HEK293 (cell line): ENCODE measurements at regions not wholly inside any gene's neighbourhood (a gene's known extent, or its start where the extent isn't known, plus 50 kb on each side); places are given as distances from the start of the nearest gene placed in this dataset.

Source experiments
- CTCF ChIA-PET: fragments of 350-600 bp; formaldehyde crosslinking; extraction: SDS; loops from one replicate; lab custom pipeline; 2021; ENCODE audit warnings: antibody characterized with exemption; lab: Yijun Ruan, JAX
- POLR2A ChIA-PET: fragments of 300-600 bp; formaldehyde crosslinking; extraction: SDS; loops from one replicate; lab custom pipeline; 2020; ENCODE audit warnings: antibody characterized with exemption, inconsistent platforms; lab: Yijun Ruan, JAX
- H3K27ac ChIP-seq: fragments of 200-500 bp; sonication (Bioruptor generic); 2 replicates; pipeline ENCODE4 v1.5.1; 2014; ENCODE audit warnings: low read depth, low read length, control low read depth, inconsistent platforms; ENCODE audit errors: extremely low read depth
- H3K36me3 ChIP-seq, 2 experiments: fragments of 200-500 bp in 1 of 2; sonication (Bioruptor generic) in 1 of 2; 1 replicate in 1 of 2; 2 replicates in 1 of 2; pipeline ENCODE4 v1.5.1; 2014 to 2017; ENCODE audit warnings: inconsistent platforms in 2 of 2, low read length in 2 of 2; ENCODE audit not compliant: control insufficient read depth in 2 of 2, insufficient read depth in 1 of 2
- H3K4me1 ChIP-seq: fragments of 200-500 bp; sonication (Bioruptor generic); 2 replicates; pipeline ENCODE4 v1.5.1; 2014; ENCODE audit warnings: mild to moderate bottlenecking, low read length, inconsistent platforms; ENCODE audit not compliant: control insufficient read depth, insufficient read depth
- H3K4me3 ChIP-seq: 2 replicates; pipeline ENCODE4 v1.5.1; 2011; ENCODE audit warnings: low read depth, mild to moderate bottlenecking, control low read depth, low read length, moderate library complexity
- H3K9me3 ChIP-seq: fragments of 200-500 bp; sonication (Bioruptor generic); 2 replicates; pipeline ENCODE4 v1.5.1; 2014; ENCODE audit warnings: low read depth, low read length, inconsistent platforms; ENCODE audit not compliant: control insufficient read depth, insufficient read depth
- BCL11B ChIP-seq: fragments of 450-650 bp; formaldehyde crosslinking; IDR thresholded peaks from 2 replicates; pipeline ENCODE4 v1.5.1; 2016; ENCODE audit warnings: low read depth, missing biosample characterization, missing genetic modification characterization
- GLI2 ChIP-seq: fragments of 450-650 bp; formaldehyde crosslinking; IDR thresholded peaks from 2 replicates; pipeline ENCODE4; 2017; ENCODE audit warnings: missing biosample characterization, missing genetic modification characterization, low read depth, borderline replicate concordance
- HOXD13 ChIP-seq: sonication (generic); formaldehyde crosslinking; IDR thresholded peaks from 2 replicates; pipeline ENCODE4 v1.8.0; 2022; ENCODE audit warnings: missing genetic modification reagents, borderline replicate concordance
- KLF7 ChIP-seq: fragments of 450-650 bp; formaldehyde crosslinking; IDR thresholded peaks from 2 replicates; pipeline ENCODE4 v1.5.1; 2016; ENCODE audit warnings: missing biosample characterization, missing genetic modification characterization, borderline replicate concordance
- SALL2 ChIP-seq: fragments of 450-650 bp; formaldehyde crosslinking; IDR thresholded peaks from 2 replicates; pipeline ENCODE4 v1.5.0; 2017; ENCODE audit warnings: missing biosample characterization, mild to moderate bottlenecking, missing genetic modification characterization, borderline replicate concordance
- SP3 ChIP-seq: fragments of 450-650 bp; formaldehyde crosslinking; IDR thresholded peaks from 2 replicates; pipeline ENCODE4 v1.5.1; 2016; ENCODE audit warnings: missing biosample characterization, missing genetic modification characterization
- YY1 ChIP-seq: fragments of 450-650 bp; formaldehyde crosslinking; IDR thresholded peaks from 2 replicates; pipeline ENCODE4 v1.5.1; 2018; ENCODE audit warnings: missing biosample characterization, missing genetic modification characterization
- ZNF10 ChIP-seq: fragments of 450-650 bp; formaldehyde crosslinking; IDR thresholded peaks from 2 replicates; pipeline ENCODE4 v1.5.1; 2017; ENCODE audit warnings: missing biosample characterization, missing genetic modification characterization
- ZNF155 ChIP-seq: fragments of 450-650 bp; formaldehyde crosslinking; IDR thresholded peaks from 2 replicates; pipeline ENCODE4 v1.5.1; 2016; ENCODE audit warnings: missing biosample characterization, missing genetic modification characterization
- ZNF19 ChIP-seq: fragments of 450-650 bp; formaldehyde crosslinking; IDR thresholded peaks from 2 replicates; pipeline ENCODE4; 2016; ENCODE audit warnings: missing biosample characterization, missing genetic modification characterization, low read depth
- ZNF211 ChIP-seq: fragments of 450-650 bp; formaldehyde crosslinking; IDR thresholded peaks from 2 replicates; pipeline ENCODE4 v1.5.1; 2016; ENCODE audit warnings: low read depth, missing biosample characterization, missing genetic modification characterization
- ZNF239 ChIP-seq: fragments of 450-650 bp; formaldehyde crosslinking; IDR thresholded peaks from 2 replicates; pipeline ENCODE4 v1.5.1; 2016; ENCODE audit warnings: missing biosample characterization, missing genetic modification characterization
- ZNF292 ChIP-seq: fragments of 450-650 bp; formaldehyde crosslinking; IDR thresholded peaks from 2 replicates; pipeline ENCODE4 v1.5.1; 2016; ENCODE audit warnings: low read depth, missing biosample characterization, missing genetic modification characterization, borderline replicate concordance
- ZNF416 ChIP-seq: fragments of 450-650 bp; formaldehyde crosslinking; IDR thresholded peaks from 2 replicates; pipeline ENCODE4 v1.5.1; 2016; ENCODE audit warnings: missing biosample characterization, missing genetic modification characterization
- ZNF426 ChIP-seq: fragments of 450-650 bp; formaldehyde crosslinking; IDR thresholded peaks from 2 replicates; pipeline ENCODE4 v1.5.1; 2017; ENCODE audit warnings: missing biosample characterization, missing genetic modification characterization, mild to moderate bottlenecking, inconsistent platforms, moderate library complexity
- ZNF433 ChIP-seq: fragments of 450-650 bp; formaldehyde crosslinking; IDR thresholded peaks from 2 replicates; pipeline ENCODE4 v1.5.1; 2016; ENCODE audit warnings: missing biosample characterization, missing genetic modification characterization, low read depth
- ZNF555 ChIP-seq: fragments of 450-650 bp; formaldehyde crosslinking; conservative IDR thresholded peaks from 2 replicates; pipeline ENCODE4 v1.5.1; 2017; ENCODE audit warnings: missing biosample characterization, mild to moderate bottlenecking, missing genetic modification characterization, inconsistent platforms
- ZNF624 ChIP-seq: fragments of 450-650 bp; formaldehyde crosslinking; IDR thresholded peaks from 2 replicates; pipeline ENCODE4 v1.5.1; 2017; ENCODE audit warnings: missing biosample characterization, missing genetic modification characterization
- ZNF658 ChIP-seq: fragments of 450-650 bp; formaldehyde crosslinking; IDR thresholded peaks from 2 replicates; pipeline ENCODE4; 2016; ENCODE audit warnings: missing biosample characterization, missing genetic modification characterization
- ZNF677 ChIP-seq: fragments of 450-650 bp; IDR thresholded peaks from 2 replicates; pipeline ENCODE4 v1.5.0; 2018; ENCODE audit warnings: missing biosample characterization, mild to moderate bottlenecking, missing genetic modification characterization, moderate library complexity
- ZNF747 ChIP-seq: fragments of 450-650 bp; formaldehyde crosslinking; IDR thresholded peaks from 2 replicates; pipeline ENCODE4 v1.5.1; 2016; ENCODE audit warnings: missing biosample characterization, missing genetic modification characterization
- TF ChIP-seq, protein P1 (sequence below): fragments of 450-650 bp; formaldehyde crosslinking; IDR thresholded peaks from 2 replicates; pipeline ENCODE4 v1.5.1; 2017; ENCODE audit warnings: missing biosample characterization, missing genetic modification characterization
- TF ChIP-seq, protein P2 (sequence below): fragments of 450-650 bp; formaldehyde crosslinking; IDR thresholded peaks from 2 replicates; pipeline ENCODE4 v1.5.1; 2016; ENCODE audit warnings: missing biosample characterization, missing genetic modification characterization, low read depth
- TF ChIP-seq, protein P3 (sequence below): sonication (generic); formaldehyde crosslinking; IDR thresholded peaks from 2 replicates; pipeline ENCODE4 v1.8.1; 2022; ENCODE audit warnings: mild to moderate bottlenecking, moderate library complexity, missing genetic modification reagents
- TF ChIP-seq, protein P4 (sequence below): fragments of 450-650 bp; formaldehyde crosslinking; IDR thresholded peaks from 2 replicates; pipeline ENCODE4 v1.5.1; 2016; ENCODE audit warnings: missing biosample characterization, missing genetic modification characterization

DNA sequence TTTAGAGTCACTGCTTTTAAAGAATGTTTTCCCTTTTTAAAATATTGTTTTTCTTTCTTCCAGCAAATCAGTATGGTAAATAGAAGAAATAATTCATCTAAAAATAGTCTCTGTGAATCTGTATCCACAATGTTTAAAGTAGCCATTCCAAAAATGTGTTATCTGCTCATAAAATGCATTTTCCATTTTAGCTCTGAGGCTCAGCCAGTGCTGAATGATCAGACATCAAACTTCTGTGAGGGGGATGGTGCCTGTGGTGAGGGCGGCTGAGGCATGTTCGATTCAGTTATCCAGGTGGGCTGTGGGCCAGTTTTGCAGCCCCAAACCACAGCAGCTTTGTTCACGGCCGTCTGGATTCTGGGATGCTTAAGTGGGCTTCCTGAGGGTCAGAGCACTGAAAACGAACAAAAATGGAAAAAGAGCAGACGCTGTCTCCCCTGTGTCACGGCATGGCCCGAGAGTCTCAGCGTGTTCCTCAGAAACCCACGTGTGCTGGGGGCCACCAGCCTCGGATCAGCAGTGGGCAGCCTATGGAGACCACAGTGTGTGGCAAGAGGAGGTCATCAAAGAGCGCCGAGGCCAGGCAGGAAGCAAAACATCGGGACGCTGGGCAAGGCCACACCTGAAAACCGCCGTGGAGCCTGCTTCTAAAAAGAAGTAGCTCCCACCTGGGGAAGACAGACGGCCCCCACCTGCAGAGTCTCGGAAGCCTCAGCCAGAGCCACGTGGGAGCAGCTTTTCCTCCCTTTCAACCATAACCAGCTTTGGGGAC, 134.9 kb upstream of the THBS2 start:
- Histone ChIP-seq H3K27ac (no peak overlapping the region), H3K4me3 (no peak overlapping the region), H3K9me3 (no peaks in the 10 kb centered on the region), H3K36me3 (no peaks in the 10 kb centered on the region), H3K4me1 (no peaks in the 10 kb centered on the region)
- CTCF ChIA-PET: no interaction called here
- TF ChIP-seq ZNF658 (tag by site-specific recombination) (no peak), ZNF433 (no peak), SALL2 (no peak), HOXD13 (CRISPR knock-in tag) (no peak), KLF7 (tag by site-specific recombination) (no peak), ZNF677 (no peak), ZNF555 (tag by site-specific recombination) (no peak), ZNF155 (no peak), SP3 (no peak), ZNF292 (tag by site-specific recombination) (no peak), ZNF19 (tag by site-specific recombination) (no peak), ZNF10 (tag by site-specific recombination) (no peak), ZNF426 (tag by site-specific recombination) (no peak)
- TF ChIP-seq, protein P1, sequence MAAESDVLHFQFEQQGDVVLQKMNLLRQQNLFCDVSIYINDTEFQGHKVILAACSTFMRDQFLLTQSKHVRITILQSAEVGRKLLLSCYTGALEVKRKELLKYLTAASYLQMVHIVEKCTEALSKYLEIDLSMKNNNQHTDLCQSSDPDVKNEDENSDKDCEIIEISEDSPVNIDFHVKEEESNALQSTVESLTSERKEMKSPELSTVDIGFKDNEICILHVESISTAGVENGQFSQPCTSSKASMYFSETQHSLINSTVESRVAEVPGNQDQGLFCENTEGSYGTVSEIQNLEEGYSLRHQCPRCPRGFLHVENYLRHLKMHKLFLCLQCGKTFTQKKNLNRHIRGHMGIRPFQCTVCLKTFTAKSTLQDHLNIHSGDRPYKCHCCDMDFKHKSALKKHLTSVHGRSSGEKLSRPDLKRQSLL (tag by site-specific recombination): no peak
- TF ChIP-seq, protein P2, sequence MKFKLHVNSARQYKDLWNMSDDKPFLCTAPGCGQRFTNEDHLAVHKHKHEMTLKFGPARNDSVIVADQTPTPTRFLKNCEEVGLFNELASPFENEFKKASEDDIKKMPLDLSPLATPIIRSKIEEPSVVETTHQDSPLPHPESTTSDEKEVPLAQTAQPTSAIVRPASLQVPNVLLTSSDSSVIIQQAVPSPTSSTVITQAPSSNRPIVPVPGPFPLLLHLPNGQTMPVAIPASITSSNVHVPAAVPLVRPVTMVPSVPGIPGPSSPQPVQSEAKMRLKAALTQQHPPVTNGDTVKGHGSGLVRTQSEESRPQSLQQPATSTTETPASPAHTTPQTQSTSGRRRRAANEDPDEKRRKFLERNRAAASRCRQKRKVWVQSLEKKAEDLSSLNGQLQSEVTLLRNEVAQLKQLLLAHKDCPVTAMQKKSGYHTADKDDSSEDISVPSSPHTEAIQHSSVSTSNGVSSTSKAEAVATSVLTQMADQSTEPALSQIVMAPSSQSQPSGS (tag by site-specific recombination): no peak
- TF ChIP-seq, protein P3, sequence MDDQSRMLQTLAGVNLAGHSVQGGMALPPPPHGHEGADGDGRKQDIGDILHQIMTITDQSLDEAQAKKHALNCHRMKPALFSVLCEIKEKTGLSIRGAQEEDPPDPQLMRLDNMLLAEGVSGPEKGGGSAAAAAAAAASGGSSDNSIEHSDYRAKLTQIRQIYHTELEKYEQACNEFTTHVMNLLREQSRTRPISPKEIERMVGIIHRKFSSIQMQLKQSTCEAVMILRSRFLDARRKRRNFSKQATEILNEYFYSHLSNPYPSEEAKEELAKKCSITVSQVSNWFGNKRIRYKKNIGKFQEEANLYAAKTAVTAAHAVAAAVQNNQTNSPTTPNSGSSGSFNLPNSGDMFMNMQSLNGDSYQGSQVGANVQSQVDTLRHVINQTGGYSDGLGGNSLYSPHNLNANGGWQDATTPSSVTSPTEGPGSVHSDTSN: no peak
- POLR2A ChIA-PET: no interaction called here

DNA sequence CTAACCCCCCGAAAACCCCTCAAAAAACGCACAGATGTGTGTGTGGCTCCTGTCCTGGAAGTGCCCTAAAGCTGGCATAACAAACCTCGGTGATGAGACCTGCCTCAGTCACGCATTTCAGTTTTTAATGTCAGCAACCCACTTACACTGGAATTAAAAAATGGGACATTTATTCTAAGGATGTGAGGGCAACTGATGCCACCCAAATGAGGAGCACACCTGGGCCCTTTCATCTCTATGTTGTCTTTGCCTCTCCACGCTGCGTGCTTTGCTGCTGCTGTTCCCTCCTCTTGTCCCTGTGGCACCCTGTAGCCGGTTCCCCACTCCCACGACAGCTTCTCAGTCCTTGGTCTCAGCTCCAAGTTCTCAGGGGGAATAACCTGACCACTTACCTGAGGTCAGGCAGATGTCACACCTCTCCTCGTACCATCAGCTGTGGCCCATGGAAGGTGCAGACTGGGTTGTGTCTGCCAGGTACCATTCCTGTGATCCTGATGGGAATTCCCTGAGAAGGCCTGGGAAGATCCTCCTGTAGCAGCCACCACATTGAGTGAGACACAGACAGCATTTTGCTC, 134.2 kb upstream of the THBS2 start:
- Histone ChIP-seq H3K27ac (no peak overlapping the region), H3K4me1 (no peaks in the 10 kb centered on the region), H3K4me3 (no peak overlapping the region), H3K9me3 (no peaks in the 10 kb centered on the region), H3K36me3 (no peaks in the 10 kb centered on the region)
- ChIA-PET POLR2A (no interaction called here), CTCF (no interaction called here)
- TF ChIP-seq ZNF747 (tag by site-specific recombination) (no peak), ZNF433 (no peak), BCL11B (no peak), GLI2 (tag by site-specific recombination) (no peak), YY1 (tag by site-specific recombination) (no peak), ZNF239 (no peak), ZNF624 (tag by site-specific recombination) (no peak), ZNF416 (tag by site-specific recombination) (no peak), ZNF19 (tag by site-specific recombination) (no peak), ZNF211 (tag by site-specific recombination) (no peak)
- TF ChIP-seq, protein P4, sequence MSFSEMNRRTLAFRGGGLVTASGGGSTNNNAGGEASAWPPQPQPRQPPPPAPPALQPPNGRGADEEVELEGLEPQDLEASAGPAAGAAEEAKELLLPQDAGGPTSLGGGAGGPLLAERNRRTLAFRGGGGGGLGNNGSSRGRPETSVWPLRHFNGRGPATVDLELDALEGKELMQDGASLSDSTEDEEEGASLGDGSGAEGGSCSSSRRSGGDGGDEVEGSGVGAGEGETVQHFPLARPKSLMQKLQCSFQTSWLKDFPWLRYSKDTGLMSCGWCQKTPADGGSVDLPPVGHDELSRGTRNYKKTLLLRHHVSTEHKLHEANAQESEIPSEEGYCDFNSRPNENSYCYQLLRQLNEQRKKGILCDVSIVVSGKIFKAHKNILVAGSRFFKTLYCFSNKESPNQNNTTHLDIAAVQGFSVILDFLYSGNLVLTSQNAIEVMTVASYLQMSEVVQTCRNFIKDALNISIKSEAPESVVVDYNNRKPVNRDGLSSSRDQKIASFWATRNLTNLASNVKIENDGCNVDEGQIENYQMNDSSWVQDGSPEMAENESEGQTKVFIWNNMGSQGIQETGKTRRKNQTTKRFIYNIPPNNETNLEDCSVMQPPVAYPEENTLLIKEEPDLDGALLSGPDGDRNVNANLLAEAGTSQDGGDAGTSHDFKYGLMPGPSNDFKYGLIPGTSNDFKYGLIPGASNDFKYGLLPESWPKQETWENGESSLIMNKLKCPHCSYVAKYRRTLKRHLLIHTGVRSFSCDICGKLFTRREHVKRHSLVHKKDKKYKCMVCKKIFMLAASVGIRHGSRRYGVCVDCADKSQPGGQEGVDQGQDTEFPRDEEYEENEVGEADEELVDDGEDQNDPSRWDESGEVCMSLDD (tag by site-specific recombination): no peak
